Esophagus muscularis mucosa (tissue), 4 donors: ENCODE measurements at regions not wholly inside any gene's neighbourhood (a gene's known extent, or its start where the extent isn't known, plus 50 kb on each side); places are given as distances from the start of the nearest gene placed in this dataset.

ENCODE experiments used
- CTCF ChIP-seq, 3 experiments: fragments of 200-600 bp in 2 of 3; fragments of 450-650 bp in 1 of 3; sonication (generic) in 2 of 3; IDR thresholded peaks; one replicate each; pipeline ENCODE4 v1.5.1; 2017 to 2019; ENCODE audit warnings: antibody characterized with exemption in 3 of 3, mild to moderate bottlenecking in 2 of 3, moderate library complexity in 1 of 3
- EP300 ChIP-seq: sonication (generic); formaldehyde crosslinking; IDR thresholded peaks from one replicate; pipeline ENCODE4 v1.6.1; 2017; ENCODE audit warnings: antibody characterized with exemption
- POLR2A ChIP-seq: fragments of 450-650 bp; IDR thresholded peaks from one replicate; pipeline ENCODE4 v1.6.1; 2017; ENCODE audit warnings: antibody characterized with exemption, moderate library complexity, mild to moderate bottlenecking, low read depth
- POLR2AphosphoS5 ChIP-seq, 2 donors: sonication (generic); formaldehyde crosslinking; IDR thresholded peaks; one replicate each; pipeline ENCODE4 v1.6.1; 2017; ENCODE audit warnings: antibody characterized with exemption in 2 of 2

DNA sequence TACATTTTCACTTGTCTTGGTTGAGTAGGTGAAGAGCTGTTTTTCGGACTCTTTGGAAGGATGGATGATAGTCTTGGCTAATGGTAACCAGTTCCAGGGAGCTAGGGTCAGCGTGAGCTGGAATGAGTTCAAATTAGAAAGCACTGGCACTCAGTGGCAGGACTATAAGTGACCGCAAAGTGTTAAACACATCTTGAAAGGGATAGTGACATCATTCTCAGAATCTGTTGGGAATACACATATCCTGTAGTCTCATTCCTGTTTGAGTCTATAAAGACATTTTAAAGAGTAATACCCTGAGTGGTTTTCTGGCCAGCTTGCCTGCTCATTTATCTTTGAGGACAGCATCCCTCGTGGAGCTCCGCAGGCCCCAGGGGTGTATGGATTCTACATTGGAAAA is 56.7 kb upstream of the TMEM248 start:
- no peak for TF ChIP-seq POLR2A
- no peak for TF ChIP-seq CTCF (IDR thresholded peaks at IDR 0.05)
- TF ChIP-seq EP300: no peak
- TF ChIP-seq POLR2AphosphoS5 (IDR thresholded peaks at IDR 0.05): no peak
